Stomach (tissue), 4 donors: ENCODE measurements at regions not wholly inside any gene's neighbourhood (a gene's known extent, or its start where the extent isn't known, plus 50 kb on each side); places are given as distances from the start of the nearest gene placed in this dataset.

Experiments used
- CTCF ChIP-seq, 7 experiments: fragments of 450-650 bp in 4 of 7; fragments of 200-600 bp in 3 of 7; sonication (generic) in 3 of 7; IDR thresholded peaks; one replicate each; pipeline ENCODE4 v1.5.1; 2016 to 2019; ENCODE audit warnings: antibody characterized with exemption in 7 of 7, control low read depth in 2 of 7, mild to moderate bottlenecking in 1 of 7
- EP300 ChIP-seq: sonication (generic); formaldehyde crosslinking; IDR thresholded peaks from one replicate; pipeline ENCODE4 v1.6.1; 2017; ENCODE audit warnings: antibody characterized with exemption
- POLR2A ChIP-seq, 4 donors: fragments of 450-650 bp; IDR thresholded peaks; one replicate each; pipeline ENCODE4 v1.6.1; 2016; ENCODE audit warnings: antibody characterized with exemption in 4 of 4, control low read depth in 2 of 4, mild to moderate bottlenecking in 1 of 4, moderate library complexity in 1 of 4
- POLR2AphosphoS5 ChIP-seq, 3 donors: sonication (generic); formaldehyde crosslinking; IDR thresholded peaks; one replicate each; pipeline ENCODE4 v1.6.1; 2016; ENCODE audit warnings: antibody characterized with exemption in 3 of 3

DNA sequence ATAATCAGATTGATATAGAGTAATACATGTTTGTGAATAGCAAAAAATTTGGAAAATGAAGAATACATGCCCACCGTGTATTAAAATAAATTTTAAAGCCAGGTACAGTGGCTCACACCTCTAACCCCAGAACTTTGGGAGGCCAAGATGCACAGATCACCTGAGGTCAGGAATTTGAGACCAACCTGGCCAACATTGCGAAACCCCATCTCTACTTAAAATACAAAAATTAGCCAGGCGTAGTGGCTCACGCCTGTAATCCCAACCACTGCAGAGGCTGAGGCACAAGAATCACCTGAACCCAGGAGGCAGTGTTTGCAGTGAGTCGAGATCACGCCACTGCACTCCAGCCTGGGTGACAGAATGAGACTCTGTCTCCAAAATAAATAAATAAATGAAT lies 266.3 kb downstream of the SI start:
- TF ChIP-seq CTCF (IDR thresholded peaks at IDR 0.05), result no peak
- no peak for TF ChIP-seq POLR2A (IDR thresholded peaks at IDR 0.05)
- no peak for TF ChIP-seq EP300
- TF ChIP-seq POLR2AphosphoS5 (IDR thresholded peaks at IDR 0.05), result no peak
